MV-4-11 (cell line): ENCODE measurements at regions not wholly inside any gene's neighbourhood (a gene's known extent, or its start where the extent isn't known, plus 50 kb on each side); places are given as distances from the start of the nearest gene placed in this dataset.

Source experiments
- DNase-seq: peaks from one replicate; lab custom pipeline; 2025; lab: John Stamatoyannopoulos, UW

- no peak for DNase-seq
Observed at GRCh38 chr2:228321015-228321414, 139.5 kb upstream of the SPHKAP start.

GRCh38 chr2:228318218-228318617 is 136.7 kb upstream of the SPHKAP start:
- DNase-seq: no peak

DNA sequence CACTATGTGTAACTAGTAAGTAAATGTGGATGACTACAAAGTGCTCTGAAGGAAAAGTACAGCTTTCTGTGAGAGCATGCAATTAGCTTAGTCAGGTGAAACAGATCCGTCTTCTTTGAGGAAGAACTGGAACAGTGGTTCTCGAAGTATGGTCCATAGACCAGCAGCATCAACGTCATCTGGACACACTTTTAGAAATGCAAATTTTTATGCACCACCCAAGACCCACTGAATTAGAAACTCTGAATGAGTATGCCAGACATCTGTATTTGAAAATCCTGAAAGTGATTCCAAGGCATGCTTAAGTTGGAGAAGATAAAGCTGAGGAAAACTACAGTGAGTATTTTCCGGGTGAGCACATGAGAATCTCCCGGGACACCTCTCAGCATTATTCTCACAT is 130.7 kb upstream of the SPHKAP start:
- DNase-seq: no peak

GRCh38 chr2:228303960-228304359 is 122.5 kb upstream of the SPHKAP start:
- DNase-seq: no peak

GRCh38 chr2:228283491-228284171 is 102.1 kb upstream of the SPHKAP start:
- no peak for DNase-seq

DNA sequence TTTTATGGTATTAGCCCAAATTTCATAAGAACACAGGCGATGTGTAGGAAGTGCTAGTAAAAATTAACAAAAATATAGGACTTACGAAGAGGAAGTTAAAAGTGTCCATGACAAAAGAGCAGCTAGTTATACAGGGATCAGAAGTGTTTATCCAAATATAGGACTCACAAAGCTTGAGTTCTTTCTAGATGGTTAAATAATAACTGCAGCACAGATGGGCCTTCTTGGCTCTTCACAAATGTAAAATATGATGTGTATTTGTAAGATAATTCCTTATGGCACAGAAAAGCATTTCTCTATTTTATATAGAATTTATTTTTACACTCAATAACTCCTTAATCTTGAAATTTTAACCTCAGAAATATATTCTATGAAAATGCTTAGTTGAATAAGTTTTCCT is 100.9 kb upstream of the SPHKAP start:
- no peak for DNase-seq

- DNase-seq: no peak
Observed at GRCh38 chr2:228273159-228273558, 91.7 kb upstream of the SPHKAP start.

GRCh38 chr2:228269351-228269750 is 87.9 kb upstream of the SPHKAP start:
- DNase-seq: no peak

DNA sequence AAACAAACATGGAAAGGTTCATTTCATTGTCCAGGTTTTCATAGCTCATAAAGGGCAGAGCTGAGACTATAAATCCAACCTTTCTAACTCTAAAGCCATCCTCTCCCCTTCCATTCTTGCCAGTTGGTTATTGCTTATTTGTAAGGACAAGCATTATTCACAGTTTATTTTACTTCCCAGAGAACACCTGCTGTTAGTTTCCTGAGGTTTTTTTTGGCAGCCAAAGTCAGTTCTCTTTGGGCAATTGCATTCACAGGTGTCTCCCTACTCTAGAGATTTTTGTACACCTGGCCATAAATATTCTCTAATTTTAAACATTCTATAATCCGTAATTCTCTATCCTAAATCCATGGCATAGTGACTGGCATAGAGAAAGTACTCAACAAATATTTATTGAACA is 87.3 kb upstream of the SPHKAP start:
- DNase-seq: no peak

GRCh38 chr2:228268301-228268700 is 86.8 kb upstream of the SPHKAP start:
- no peak for DNase-seq

GRCh38 chr2:228263156-228263555 is 81.7 kb upstream of the SPHKAP start:
- DNase-seq: no peak

DNA sequence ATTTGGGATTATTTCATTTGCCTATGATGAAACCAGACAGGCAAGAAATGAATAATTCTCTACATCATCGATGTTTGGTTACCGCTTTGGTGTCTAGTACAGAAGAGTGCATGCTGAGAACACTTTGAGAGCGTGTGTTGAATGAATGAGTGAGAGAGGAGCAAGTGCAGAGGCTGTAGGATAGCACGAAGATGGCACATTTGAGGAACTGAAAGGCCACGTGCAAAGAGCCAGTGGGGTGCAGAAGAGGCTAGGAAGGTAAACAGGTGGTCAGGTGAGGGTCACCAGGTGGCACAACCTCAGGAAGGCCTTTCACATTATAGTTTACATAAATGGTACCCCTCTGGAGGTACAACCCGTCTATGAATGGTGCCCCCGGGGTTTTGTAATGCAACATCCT is 80.1 kb upstream of the SPHKAP start:
- no peak for DNase-seq

- no peak for DNase-seq
Observed at GRCh38 chr2:228257379-228257778, 75.9 kb upstream of the SPHKAP start.

- no peak for DNase-seq
Observed at GRCh38 chr2:228253752-228254151, 72.3 kb upstream of the SPHKAP start.

GRCh38 chr2:228247335-228247734 is 65.8 kb upstream of the SPHKAP start:
- no peak for DNase-seq

DNA sequence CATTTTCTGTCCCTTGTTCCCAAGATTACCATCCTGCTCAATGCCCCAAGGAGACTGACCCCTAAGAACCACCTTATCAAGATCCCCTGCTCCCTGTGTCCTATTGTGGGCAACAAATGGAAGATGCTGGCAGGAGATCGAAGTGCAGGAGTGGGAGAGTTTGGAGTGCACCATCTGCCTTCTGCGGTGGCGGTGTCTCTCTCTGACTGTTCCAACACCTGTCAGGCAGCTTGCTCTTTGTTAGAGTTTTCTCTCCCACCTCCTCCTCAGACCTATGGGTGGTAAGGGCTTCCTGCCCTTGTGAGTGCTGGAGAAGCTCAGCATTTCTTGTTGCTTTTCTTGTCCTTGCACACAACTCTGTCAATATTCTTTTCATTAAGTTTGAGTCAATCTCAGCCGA is 64.1 kb upstream of the SPHKAP start:
- no peak for DNase-seq

DNA sequence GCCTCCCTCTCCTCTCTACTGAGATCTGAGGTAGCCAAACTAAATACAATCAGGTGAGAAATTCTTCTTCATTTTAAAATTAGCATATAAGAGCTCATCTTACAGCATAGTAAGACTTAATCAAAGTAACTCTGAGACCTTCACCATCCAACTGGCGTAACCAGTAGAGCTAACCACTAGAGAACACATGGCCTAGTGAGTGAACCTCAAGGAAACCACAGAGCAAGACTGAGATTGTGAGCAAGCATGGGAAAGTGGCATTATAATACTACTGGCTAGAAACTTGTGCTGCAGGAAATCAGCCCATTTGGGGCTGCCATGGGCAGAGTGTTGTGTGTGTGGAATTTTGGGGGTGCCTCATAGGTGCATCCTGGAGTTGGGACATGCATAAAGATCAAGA is 61.1 kb upstream of the SPHKAP start:
- DNase-seq: no peak

- no peak for DNase-seq
Observed at GRCh38 chr2:228239907-228240561, 58.5 kb upstream of the SPHKAP start.

DNA sequence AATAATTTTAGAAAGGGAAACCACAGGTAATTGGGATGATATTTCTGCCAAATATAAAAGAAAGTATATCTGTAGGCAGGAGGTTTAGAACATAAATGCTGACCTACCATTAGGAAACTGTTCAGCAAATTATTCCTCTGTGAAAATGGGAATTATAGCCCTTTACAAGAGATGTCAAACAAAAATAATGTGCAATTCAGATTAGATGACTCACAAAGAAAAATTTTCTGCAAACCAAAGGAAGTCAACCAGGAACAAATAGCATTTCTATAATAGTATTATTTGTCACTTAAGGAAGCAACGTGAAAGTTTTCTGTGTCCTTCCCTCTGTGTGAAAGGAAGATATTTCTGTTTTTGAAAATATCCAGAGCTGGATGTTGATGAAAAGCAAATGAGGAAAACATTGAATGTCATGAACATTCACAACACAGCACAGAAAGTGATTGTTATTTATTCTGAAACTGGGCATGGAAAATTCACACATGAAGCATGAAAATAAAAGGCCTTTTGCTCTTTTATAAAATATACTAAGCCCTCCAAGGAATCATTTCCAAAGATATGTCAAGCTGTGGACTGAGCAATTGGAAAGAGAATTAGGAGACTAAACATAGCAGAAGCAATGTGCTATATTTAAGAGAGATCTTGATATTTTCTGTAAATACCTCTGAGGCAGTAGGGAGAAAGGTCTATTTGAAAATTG is 57.9 kb upstream of the SPHKAP start:
- no peak for DNase-seq
